Fibroblast of skin of right biceps (primary cell): ENCODE measurements at regions not wholly inside any gene's neighbourhood (a gene's known extent, or its start where the extent isn't known, plus 50 kb on each side); places are given as distances from the start of the nearest gene placed in this dataset.

Experiments
- DNase-seq: peaks from one replicate; pipeline ENCODE4 v3.0.0-alpha.2; 2013

DNA sequence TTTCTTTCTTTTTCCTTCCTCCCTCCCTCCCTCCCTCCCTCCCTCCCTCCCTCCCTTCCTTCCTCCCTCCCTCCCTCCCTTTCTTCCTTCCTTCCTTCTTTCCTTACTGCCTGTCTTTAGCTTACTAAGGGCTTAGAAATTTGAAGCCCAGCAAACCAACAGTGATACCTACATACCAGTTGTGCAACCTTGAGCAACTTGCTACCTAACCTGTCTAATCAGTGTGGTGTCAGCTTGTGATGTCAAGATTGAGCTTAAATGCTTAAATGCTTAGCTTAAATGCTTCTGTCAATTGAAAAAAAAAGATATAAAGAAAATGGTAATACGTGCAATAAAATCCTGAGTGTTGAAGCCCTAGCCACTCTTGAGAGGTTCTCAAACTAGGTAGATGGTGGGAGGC, 728.6 kb downstream of the TRIML1 start:
- DNase-seq = no peak

- peak; percentile 8 for DNase-seq
Observed at GRCh38 chr4:188869581-188869980, 730.3 kb downstream of the TRIML1 start.

GRCh38 chr4:188872809-188873208, 733.6 kb downstream of the TRIML1 start:
- DNase-seq = no peak

DNA sequence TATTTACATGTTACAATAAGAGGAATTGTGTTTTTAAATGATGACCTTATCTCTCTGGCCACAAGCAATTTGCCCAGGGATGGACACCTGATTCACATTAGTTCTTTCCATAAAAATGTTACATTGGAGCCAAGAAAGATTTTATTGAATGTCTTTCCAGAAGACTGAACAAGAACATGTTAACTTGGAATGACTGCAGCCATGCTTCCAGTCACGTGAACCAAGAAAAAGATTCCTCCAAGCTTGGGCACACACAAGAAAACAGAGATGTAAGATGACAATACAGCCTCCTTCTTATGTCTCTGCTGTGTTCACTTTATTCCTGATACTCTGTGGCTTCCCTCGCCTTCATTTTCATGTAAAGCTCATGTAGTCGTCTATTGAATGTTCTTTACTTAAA, 737.6 kb downstream of the TRIML1 start:
- no peak for DNase-seq

DNA sequence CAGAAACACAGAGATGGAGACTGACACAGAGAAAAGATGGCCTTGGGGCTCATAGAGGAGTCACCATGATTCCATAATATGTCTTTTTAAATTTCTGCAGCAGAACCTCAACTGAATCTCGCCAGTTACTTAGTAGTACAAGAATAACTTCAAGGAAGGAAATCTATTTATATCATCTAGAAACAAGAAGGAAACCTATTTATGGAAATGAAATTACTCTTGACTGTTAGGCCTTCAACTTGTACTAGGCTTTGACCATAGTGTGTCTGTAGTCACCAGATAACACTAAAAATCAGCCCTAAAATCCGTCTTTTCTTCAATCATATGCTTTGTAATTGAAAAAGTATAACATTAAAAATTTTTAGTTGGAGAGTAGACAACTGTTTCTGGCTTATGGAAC, 740.4 kb downstream of the TRIML1 start:
- DNase-seq = no peak

- no peak for DNase-seq
Observed at GRCh38 chr4:188887905-188888304, 748.7 kb downstream of the TRIML1 start.

GRCh38 chr4:188892837-188893236, 753.6 kb downstream of the TRIML1 start:
- DNase-seq = no peak

GRCh38 chr4:188903986-188904385, 764.7 kb downstream of the TRIML1 start:
- no peak for DNase-seq

DNA sequence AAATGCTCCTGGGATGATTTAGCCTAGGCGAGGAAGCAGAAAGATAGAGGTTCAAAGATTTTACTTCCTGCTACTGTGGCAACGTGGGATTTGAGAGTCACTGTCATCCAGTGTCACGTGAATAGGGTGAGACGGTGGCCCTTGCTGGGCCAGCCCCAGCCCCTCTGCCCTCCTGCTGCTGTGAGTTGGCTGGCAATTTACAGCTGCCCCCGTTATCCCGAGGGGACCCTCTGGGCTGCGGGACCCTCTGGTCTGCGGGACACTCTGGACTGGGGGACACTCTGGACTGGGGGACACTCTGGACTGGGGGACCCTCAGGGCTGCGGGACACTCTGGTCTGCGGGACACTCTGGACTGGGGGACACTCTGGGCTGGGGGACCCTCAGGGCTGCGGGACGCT, 765.4 kb downstream of the TRIML1 start:
- no peak for DNase-seq

- DNase-seq = no peak
Observed at GRCh38 chr4:188905248-188905647, 766.0 kb downstream of the TRIML1 start.

DNA sequence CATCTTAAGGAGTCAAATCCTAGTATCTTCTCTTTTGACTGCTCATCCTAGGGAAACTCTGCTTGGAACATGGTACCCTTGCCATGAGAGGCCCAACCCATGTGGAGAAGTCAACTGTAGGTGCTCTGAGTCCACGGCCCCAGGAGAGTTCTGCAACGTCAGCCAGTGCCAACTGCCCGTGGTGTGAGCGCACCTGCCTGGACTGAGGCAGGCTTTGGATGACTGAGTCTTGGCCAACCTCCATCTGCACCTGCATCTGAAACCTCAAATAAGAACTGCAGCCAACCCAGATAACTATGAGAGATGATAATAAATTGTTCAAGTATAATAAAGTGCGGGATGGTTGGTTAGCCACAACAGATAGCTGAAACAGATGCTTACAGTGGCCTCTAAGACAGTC, 772.0 kb downstream of the TRIML1 start:
- no peak for DNase-seq

DNA sequence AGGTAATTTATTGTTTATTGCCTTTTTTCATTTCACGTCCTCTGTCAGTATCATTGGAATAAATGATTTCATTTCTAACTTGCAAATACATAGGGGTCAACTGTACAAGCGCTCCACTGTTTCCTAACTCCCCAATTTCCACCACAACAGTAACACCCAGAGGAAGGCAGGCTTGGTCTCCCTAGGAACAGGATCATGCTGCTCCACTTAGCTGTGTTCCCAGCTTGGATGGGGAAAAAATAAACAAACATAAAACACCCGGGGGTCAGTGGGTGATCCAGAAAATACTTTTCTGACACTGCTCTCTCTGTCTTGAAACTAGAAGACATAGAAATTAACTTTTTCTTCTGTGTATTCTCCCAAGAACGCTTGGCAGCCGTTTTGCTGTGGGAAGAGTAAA, 772.5 kb downstream of the TRIML1 start:
- no peak for DNase-seq

DNA sequence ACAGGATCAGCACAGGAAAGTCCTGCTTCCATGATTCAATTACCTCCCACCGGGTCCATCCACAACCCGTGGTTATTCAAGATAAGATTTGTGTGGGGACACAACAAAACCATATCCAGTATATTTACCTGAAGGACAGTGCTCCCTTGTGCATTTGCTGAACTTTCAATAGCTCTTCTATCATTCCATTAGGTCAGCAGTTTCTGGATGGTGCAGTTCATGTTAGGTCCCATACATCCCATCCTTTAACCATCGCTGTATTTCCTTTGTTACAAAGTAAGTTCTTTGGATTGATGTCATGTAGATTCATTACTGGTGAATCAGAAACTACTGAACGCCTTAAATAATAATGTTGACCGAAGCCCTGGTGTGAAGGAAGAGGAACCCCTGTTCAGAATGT, 775.9 kb downstream of the TRIML1 start:
- no peak for DNase-seq

- no peak for DNase-seq
Observed at GRCh38 chr4:188918787-188919186, 779.5 kb downstream of the TRIML1 start.

DNA sequence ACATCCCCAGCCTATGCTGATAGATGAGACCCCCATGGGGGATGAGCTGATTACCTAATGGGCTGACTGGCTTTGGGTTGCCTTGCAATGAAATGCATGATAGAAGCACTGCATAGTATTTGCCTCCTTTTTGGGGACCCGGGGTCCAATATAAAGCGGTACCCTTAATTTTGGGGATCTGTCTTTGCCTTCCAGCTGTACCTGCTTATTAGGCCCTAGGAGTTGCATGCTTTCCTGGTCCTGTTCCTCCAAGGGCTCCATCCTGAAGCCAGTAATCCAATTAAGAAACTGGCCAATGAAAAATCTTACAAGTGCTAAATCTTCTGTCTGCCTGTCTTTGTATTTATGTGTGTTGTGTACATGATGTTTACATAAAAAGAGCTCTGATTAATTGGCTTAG, 791.6 kb downstream of the TRIML1 start:
- DNase-seq = peak; percentile 20

DNA sequence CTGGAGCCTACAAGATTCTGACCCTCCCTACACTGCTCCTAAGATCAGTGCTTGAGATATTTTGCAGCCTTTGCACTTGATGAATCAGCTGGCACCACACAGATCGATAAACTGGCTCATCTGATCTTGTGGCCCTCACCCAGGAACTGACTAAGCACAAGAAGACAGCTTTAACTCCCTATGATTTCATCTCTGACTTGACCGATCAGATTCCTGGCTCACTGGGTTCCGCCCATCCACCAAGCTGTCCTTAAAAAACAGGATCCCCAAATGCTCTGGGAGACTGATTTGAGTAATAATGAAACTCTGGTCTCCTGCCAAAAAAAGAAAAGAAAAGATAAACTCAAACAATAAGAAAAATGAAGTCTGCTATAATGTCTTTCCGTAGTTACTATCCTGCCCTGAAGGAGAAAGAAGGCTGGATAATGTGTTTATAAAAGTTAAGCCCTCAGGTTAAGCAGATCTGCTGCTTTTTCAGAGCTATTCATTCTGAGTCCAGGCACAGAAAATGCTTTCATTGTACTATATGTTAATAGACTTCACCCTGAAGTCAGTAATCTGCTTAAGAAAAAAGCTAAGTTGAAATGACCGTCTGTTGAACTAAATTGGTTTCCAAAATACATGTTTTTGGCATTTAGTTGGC, 795.2 kb downstream of the TRIML1 start:
- peak; percentile 30 for DNase-seq

DNA sequence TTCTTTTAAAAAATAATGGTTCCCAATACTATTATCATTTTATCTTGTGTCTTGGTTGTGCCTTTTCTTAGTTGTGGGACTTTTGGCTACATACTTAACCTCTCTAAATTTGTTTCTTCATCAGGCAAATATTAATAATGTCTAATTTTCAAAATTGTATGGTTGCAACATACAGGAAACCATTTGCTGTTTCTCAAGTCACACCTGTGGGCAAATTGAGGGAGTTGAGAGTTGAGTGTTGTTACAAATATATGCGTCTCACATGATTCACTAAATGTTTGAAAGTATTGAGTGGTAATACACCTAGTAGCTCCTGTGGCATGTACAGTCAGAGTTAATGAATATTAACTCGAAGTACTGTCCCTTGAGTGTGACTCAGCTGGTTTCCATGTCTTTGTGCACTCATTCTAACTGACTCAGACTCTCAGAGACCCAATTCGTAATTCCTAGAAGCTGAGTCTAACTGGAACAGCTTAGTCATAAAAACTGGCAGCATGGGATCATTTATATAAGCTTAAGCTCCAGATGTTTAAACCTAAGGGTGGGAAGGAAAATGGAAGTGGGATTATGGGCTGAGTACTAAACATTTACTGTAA, 802.4 kb downstream of the TRIML1 start:
- DNase-seq = peak; percentile 99

- DNase-seq = no peak
Observed at GRCh38 chr4:188942606-188943005, 803.4 kb downstream of the TRIML1 start.

GRCh38 chr4:188949596-188949995, 810.4 kb downstream of the TRIML1 start:
- DNase-seq = no peak

- DNase-seq = no peak
Observed at GRCh38 chr4:188955066-188955465, 815.8 kb downstream of the TRIML1 start.

DNA sequence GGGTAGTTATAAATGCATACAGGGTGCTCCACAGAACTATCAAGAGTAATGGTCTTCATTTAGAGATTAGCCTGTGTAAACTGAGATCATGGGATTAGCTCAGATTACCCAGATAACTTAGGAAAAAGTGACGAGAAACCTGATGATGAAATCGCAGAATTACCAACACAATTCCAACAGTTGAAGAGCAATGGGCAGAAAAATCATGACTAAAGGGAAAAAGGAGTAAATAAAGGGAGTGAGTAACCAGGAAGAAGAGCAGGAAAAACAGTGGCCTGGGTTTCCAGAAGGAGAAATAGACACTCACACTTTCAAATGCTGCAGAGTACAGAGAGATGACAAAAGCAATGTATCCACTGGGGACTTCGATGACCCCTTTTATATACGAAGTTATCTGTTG, 817.3 kb downstream of the TRIML1 start:
- no peak for DNase-seq

GRCh38 chr4:188958346-188958745, 819.1 kb downstream of the TRIML1 start:
- no peak for DNase-seq

DNA sequence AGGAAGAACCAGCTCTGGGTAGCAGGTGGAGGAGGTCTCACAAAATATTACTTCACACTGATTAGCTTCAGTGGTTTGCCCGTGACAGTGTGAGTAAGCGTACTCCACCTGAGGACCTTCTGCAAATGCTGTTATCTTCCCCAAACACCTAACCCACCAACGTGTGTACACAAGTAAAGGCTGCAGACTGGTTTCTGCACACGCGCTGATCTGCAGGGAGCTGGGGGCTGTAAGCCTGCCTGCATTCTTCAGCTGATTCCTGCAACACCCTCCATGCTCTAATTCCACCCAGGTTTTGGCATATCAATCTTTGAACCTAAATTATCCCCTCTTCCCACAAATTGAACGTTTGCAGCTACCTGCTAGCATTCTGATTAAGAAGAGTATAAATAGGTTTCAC, 820.2 kb downstream of the TRIML1 start:
- no peak for DNase-seq

DNA sequence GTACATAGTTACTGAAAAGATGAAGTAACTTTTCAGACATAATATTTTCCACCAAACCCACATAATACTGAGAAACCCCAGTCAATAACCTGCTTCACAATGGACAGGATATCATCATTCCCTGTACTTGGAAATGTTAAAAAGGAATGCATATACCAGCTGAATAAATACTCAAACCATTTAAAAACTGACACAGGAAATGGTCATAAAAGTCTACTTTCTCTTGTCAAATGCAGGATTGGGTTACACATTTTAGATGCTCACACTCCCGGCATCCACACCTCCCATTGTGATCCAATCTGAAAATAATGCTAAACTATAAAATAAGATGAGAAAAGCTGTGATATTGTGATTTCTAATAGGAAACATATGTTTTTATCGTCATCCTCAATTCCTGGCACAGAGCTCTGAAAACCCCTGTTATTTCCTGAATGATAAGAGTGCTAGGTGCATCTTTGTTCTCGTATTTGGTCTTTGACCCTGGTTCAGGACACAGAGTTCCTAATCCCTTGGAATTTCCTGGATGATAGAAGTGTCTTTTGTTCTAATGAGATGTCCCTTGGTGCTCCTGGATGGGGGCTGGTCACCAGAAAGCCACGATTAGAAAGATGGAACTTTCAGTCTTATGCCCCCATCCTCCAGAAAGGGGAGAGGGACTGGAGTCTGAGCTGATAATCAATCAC, 821.3 kb downstream of the TRIML1 start:
- peak; percentile 58 for DNase-seq

GRCh38 chr4:188971125-188971524, 831.9 kb downstream of the TRIML1 start:
- DNase-seq = peak; percentile 14
